ENCODE measurements at regions not wholly inside any gene's neighbourhood (a gene's known extent, or its start where the extent isn't known, plus 50 kb on each side); places are given as distances from the start of the nearest gene placed in this dataset.
A peak's percentile ranks its signal among the peaks of the same experiment; 100 is the strongest.

DNA sequence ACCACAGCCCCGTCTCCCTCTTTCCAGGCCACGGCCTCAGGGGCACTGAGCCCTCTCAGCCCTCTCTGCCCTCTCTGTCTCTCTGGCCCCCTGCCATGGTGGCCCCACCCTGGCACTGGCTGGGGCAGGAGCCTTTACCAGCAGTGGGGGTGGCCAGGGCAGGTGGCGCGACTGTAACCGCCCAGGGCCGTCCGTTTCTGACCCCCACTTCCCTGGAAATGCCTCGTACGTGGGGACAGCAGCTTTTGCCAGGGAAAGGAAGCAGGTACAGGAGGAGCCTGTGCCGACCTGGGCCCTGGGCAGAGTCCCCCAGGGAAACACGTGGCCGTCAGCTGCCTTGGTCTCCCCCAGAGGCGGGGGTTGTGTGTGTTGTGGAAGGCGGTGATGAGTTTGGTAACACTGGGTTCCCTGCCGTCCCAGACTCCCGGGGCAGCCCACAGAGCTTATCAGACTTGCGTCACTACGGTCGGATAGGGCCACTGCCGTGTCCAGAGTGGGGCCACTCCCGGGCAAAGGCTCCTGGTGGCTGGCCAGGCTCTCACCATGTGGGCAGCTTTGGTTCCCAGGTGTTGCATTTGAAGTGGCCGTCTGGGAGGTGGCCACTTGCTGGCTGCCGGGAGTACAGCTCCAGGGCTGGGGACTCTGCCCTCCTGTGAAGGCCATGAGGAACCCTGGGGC, 249.3 kb upstream of the CIBAR2 start:
- TF ChIP-seq, protein P1, sequence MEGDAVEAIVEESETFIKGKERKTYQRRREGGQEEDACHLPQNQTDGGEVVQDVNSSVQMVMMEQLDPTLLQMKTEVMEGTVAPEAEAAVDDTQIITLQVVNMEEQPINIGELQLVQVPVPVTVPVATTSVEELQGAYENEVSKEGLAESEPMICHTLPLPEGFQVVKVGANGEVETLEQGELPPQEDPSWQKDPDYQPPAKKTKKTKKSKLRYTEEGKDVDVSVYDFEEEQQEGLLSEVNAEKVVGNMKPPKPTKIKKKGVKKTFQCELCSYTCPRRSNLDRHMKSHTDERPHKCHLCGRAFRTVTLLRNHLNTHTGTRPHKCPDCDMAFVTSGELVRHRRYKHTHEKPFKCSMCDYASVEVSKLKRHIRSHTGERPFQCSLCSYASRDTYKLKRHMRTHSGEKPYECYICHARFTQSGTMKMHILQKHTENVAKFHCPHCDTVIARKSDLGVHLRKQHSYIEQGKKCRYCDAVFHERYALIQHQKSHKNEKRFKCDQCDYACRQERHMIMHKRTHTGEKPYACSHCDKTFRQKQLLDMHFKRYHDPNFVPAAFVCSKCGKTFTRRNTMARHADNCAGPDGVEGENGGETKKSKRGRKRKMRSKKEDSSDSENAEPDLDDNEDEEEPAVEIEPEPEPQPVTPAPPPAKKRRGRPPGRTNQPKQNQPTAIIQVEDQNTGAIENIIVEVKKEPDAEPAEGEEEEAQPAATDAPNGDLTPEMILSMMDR (conservative IDR thresholded peaks at IDR 0.05): no peak
- Histone ChIP-seq H3K27me3 (ENCODE audit: insufficient read depth, low read length) (no peaks in the 10 kb centered on the region), H3K4me2 (ENCODE audit: insufficient read depth, insufficient read length, low read length) (no peak overlapping the region), H3K23ac (ENCODE audit: insufficient read length, low read depth, low read length) (no peak overlapping the region), H3K56ac (ENCODE audit: insufficient read length, low read depth, low read length) (no peak overlapping the region), H2AK5ac (ENCODE audit: insufficient read length, low read length) (no peak overlapping the region), H3K4me1 (ENCODE audit: insufficient read depth, low read length) (0 out of 2 replicates have a peak, but pooled peaks cover 4% of the 10 kb centered on the region), H3K9me3 (ENCODE audit: control insufficient read depth, low read depth, low read length) (no peaks in the 10 kb centered on the region), H2BK15ac (ENCODE audit: low read depth, low read length) (no peak overlapping the region), H4K20me1 (ENCODE audit: control insufficient read depth, insufficient read depth, insufficient read length) (no peaks in the 10 kb centered on the region), H3K14ac (ENCODE audit: insufficient read depth, low read length) (0 out of 2 replicates have a peak overlapping the region, but pooled peaks have one; percentile 21), H2AFZ (ENCODE audit: low read length) (no peak overlapping the region), H3K23me2 (ENCODE audit: insufficient read length, low read depth, low read length, poor library complexity, severe bottlenecking) (no peaks in the 10 kb centered on the region), H2BK12ac (ENCODE audit: insufficient read length, low read depth, low read length) (no peak overlapping the region), H3K9ac (ENCODE audit: extremely low read depth, insufficient read length, low read length) (no peak overlapping the region), H2BK20ac (ENCODE audit: low read depth, low read length, poor library complexity, severe bottlenecking) (no peak overlapping the region), H2BK120ac (ENCODE audit: low read depth, low read length, poor library complexity, severe bottlenecking) (no peak overlapping the region), H3K18ac (ENCODE audit: insufficient read length, low read depth, low read length) (no peak overlapping the region), H3K79me1 (ENCODE audit: insufficient read depth, low read depth, low read length, poor library complexity, severe bottlenecking) (no peaks in the 10 kb centered on the region), H3T11ph (ENCODE audit: low read length) (no peak overlapping the region), H4K5ac (ENCODE audit: insufficient read length, low read depth, low read length) (no peak overlapping the region), H4K91ac (ENCODE audit: insufficient read length, low read depth, low read length) (no peak overlapping the region), H3K27ac (ENCODE audit: insufficient read length, low read depth, low read length) (no peak overlapping the region), H2BK5ac (ENCODE audit: insufficient read length, low read length) (no peak overlapping the region), H3K4ac (ENCODE audit: low read depth, low read length) (no peak overlapping the region), H4K8ac (replicated peaks; ENCODE audit: insufficient read length, low read depth, low read length) (no peak overlapping the region), H3K79me2 (ENCODE audit: insufficient read depth, low read length) (no peaks in the 10 kb centered on the region)
- Mint-ChIP-seq H3K36me3 (ENCODE audit: insufficient read depth in 1 of 3, low read depth in 3 of 3) (peaks cover 0 to 10% (median 3%) of the 10 kb centered on the region in 3 experiments; a peak in 2 of 7 replicates), H3K9me3 (peaks cover 0 to 7% of the 10 kb centered on the region in 2 experiments; a peak in 3 of 5 replicates), H3K27ac (peak overlapping the region in 2 of 3 experiments; percentile 0 to 71; a peak in 3 of 7 replicates), H3K27me3 (ENCODE audit: low read depth) (peaks cover 33% of the 10 kb centered on the region), H3K4me3 (no peak overlapping the region), H3K4me1 (peaks cover 14 to 18% of the 10 kb centered on the region in 2 experiments)
- no CpG with 5 or more reads among the region's 23 CpGs for WGBS (ENCODE audit: extremely low coverage, insufficient read length, low lambda C conversion rate)
- DNase-seq: no peak

Measured in H9 (cell line).